Activated naive CD4-positive, alpha-beta T cell treated with anti-CD3 and anti-CD28 coated beads, Interleukin-2, amount 10 ng/mL, durations not matched to agents 7 days and 5 days (primary cell): ENCODE measurements at regions not wholly inside any gene's neighbourhood (a gene's known extent, or its start where the extent isn't known, plus 50 kb on each side); places are given as distances from the start of the nearest gene placed in this dataset.

Experiments used
- CTCF ChIA-PET: fragments of 350-600 bp; sonication (Branson Sonifier 250); formaldehyde crosslinking; loops from one replicate; lab custom pipeline; 2021; ENCODE audit warnings: antibody characterized with exemption; lab: Charles Lee
- DNase-seq: peaks from one replicate; pipeline ENCODE4 v3.0.0-alpha.2; 2020
- H3K27ac Mint-ChIP-seq: one replicate; pipeline ENCODE4 v1.8.0; 2021; ENCODE audit warnings: mild to moderate bottlenecking, moderate library complexity, mixed read lengths
- H3K27me3 Mint-ChIP-seq: one replicate; pipeline ENCODE4 v1.8.0; 2021; ENCODE audit warnings: mild to moderate bottlenecking, mixed read lengths
- H3K36me3 Mint-ChIP-seq: one replicate; pipeline ENCODE4 v1.8.0; 2021; ENCODE audit warnings: mixed read lengths
- H3K4me1 Mint-ChIP-seq: one replicate; pipeline ENCODE4 v1.8.0; 2021; ENCODE audit warnings: mixed read lengths
- H3K4me3 Mint-ChIP-seq: one replicate; pipeline ENCODE4 v1.8.0; 2021; ENCODE audit warnings: mild to moderate bottlenecking, moderate library complexity, mixed read lengths
- H3K9me3 Mint-ChIP-seq: one replicate; pipeline ENCODE4 v1.8.0; 2021; ENCODE audit warnings: mixed read lengths

- CTCF ChIA-PET, result no interaction called here
- no peak for DNase-seq
- Mint-ChIP-seq H3K36me3 (no peaks in the 10 kb centered on the region), H3K4me3 (peak overlapping the region; percentile 29), H3K27me3 (no peaks in the 10 kb centered on the region), H3K27ac (no peak overlapping the region), H3K9me3 (no peaks in the 10 kb centered on the region), H3K4me1 (no peaks in the 10 kb centered on the region)
These were observed 140.1 kb downstream of the ZDHHC20 start for GRCh38 chr13:21318891-21319532.

GRCh38 chr13:21319869-21320641 lies 139.0 kb downstream of the ZDHHC20 start:
- Mint-ChIP-seq H3K4me3 (no peak overlapping the region), H3K36me3 (no peaks in the 10 kb centered on the region), H3K27me3 (no peaks in the 10 kb centered on the region), H3K27ac (peak overlapping the region; percentile 34), H3K9me3 (no peaks in the 10 kb centered on the region), H3K4me1 (no peaks in the 10 kb centered on the region)
- DNase-seq, result no peak
- CTCF ChIA-PET, result no interaction called here

GRCh38 chr13:21320642-21321034 lies 138.5 kb downstream of the ZDHHC20 start:
- CTCF ChIA-PET, result no interaction called here
- Mint-ChIP-seq H3K36me3 (peaks cover 3% of the 10 kb centered on the region), H3K4me3 (no peak overlapping the region), H3K4me1 (peaks cover 2% of the 10 kb centered on the region), H3K27ac (no peak overlapping the region), H3K9me3 (no peaks in the 10 kb centered on the region), H3K27me3 (no peaks in the 10 kb centered on the region)
- DNase-seq, result no peak

- H3K27ac Mint-ChIP-seq, result no peak overlapping the region
- CTCF ChIA-PET, result no interaction called here
- no peak for DNase-seq
- no peak overlapping the region for H3K4me3 Mint-ChIP-seq
- H3K9me3 Mint-ChIP-seq, result no peaks in the 10 kb centered on the region
- no peaks in the 10 kb centered on the region for H3K27me3 Mint-ChIP-seq
- peaks cover 5% of the 10 kb centered on the region for H3K4me1 Mint-ChIP-seq
- H3K36me3 Mint-ChIP-seq, result peaks cover 3% of the 10 kb centered on the region
These were observed 137.8 kb downstream of the ZDHHC20 start for GRCh38 chr13:21321269-21321668.

- H3K27ac Mint-ChIP-seq, result no peak overlapping the region
- no peaks in the 10 kb centered on the region for H3K27me3 Mint-ChIP-seq
- DNase-seq, result no peak
- CTCF ChIA-PET, result no interaction called here
- H3K4me1 Mint-ChIP-seq, result peaks cover 5% of the 10 kb centered on the region
- H3K4me3 Mint-ChIP-seq, result no peak overlapping the region
- H3K9me3 Mint-ChIP-seq, result no peaks in the 10 kb centered on the region
- H3K36me3 Mint-ChIP-seq, result peaks cover 3% of the 10 kb centered on the region
These were observed 136.7 kb downstream of the ZDHHC20 start for GRCh38 chr13:21322327-21322965.
